Fibroblast of lung (primary cell): ENCODE measurements at regions not wholly inside any gene's neighbourhood (a gene's known extent, or its start where the extent isn't known, plus 50 kb on each side); places are given as distances from the start of the nearest gene placed in this dataset.

ENCODE experiments used
- CTCF ChIP-seq, 2 donors: IDR thresholded peaks in 1 of 2; conservative IDR thresholded peaks in 1 of 2; 1 replicate in 1 of 2; 2 replicates in 1 of 2; pipeline ENCODE4 v1.5.1; 2011 to 2012; ENCODE audit warnings: low read length in 2 of 2, control low read depth in 1 of 2, inconsistent platforms in 1 of 2, low read depth in 1 of 2, mild to moderate bottlenecking in 1 of 2
- EZH2 ChIP-seq: IDR thresholded peaks from 2 replicates; pipeline ENCODE4 v1.5.1; 2012; ENCODE audit warnings: low read length, control low read depth, mild to moderate bottlenecking; ENCODE audit errors: missing control alignments

- TF ChIP-seq CTCF (conservative IDR thresholded peaks at IDR 0.05 in 1 of 2, IDR thresholded peaks at IDR 0.05 in 1 of 2; ENCODE audit: low read depth in 1 of 2, low read length in 2 of 2), result no peak
- no peak for TF ChIP-seq EZH2
These were observed 65.9 kb downstream of the SHOC1 start for GRCh38 chr9:111728617-111729366.
